RWPE1 (cell line): ENCODE measurements at regions not wholly inside any gene's neighbourhood (a gene's known extent, or its start where the extent isn't known, plus 50 kb on each side); places are given as distances from the start of the nearest gene placed in this dataset.
"Not testable (repeated sequence)": the region's sequence is repeated elsewhere in the genome, so short reads cannot be mapped to it uniquely, and the experiment has no call there.

ENCODE experiments used
- CTCF ChIA-PET: fragments of 350-600 bp; sonication (Branson Sonifier 250); formaldehyde crosslinking; extraction: SDS; loops from one replicate; lab custom pipeline; 2021; lab: Yijun Ruan, JAX
- POLR2A ChIA-PET: fragments of 400-600 bp; formaldehyde crosslinking; extraction: SDS; loops from one replicate; lab custom pipeline; 2020; ENCODE audit warnings: antibody characterized with exemption; ENCODE audit not compliant: low non-redundant PET; lab: Yijun Ruan, JAX
- DNase-seq: peaks from one replicate; pipeline ENCODE4 v3.0.0; 2012; ENCODE audit warnings: low spot score
- H3K27ac ChIP-seq: fragments of 450-650 bp; 2 replicates; pipeline ENCODE4 v1.5.1; 2017
- CTCF ChIP-seq: fragments of 450-650 bp; conservative IDR thresholded peaks from 2 replicates; pipeline ENCODE4 v1.5.1; 2017; ENCODE audit warnings: low read depth, mild to moderate bottlenecking

DNA sequence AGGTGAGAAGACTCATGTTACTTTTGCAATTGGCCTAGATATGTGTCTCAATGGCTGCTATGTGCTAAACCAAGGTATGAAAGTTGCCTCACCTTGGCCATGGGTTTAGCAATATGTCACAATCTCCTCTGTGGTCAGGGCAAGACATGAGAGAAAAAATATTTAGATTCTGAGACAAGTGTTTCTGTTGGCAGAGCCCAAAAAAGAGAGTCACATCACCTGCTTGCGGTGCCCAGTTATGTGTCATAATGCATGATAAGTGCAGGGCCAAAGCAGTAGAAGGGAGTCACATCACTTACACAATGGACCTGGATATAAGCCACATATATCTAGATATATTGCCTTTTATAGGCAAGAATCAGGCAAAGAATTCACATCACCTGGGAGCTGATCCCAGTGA, 894.1 kb upstream of the AMELY start:
- POLR2A ChIA-PET, result no interaction called here
- CTCF ChIA-PET, result no interaction called here
- no peak for DNase-seq
- no peak overlapping the region for H3K27ac ChIP-seq
- TF ChIP-seq CTCF, result no peak

DNA sequence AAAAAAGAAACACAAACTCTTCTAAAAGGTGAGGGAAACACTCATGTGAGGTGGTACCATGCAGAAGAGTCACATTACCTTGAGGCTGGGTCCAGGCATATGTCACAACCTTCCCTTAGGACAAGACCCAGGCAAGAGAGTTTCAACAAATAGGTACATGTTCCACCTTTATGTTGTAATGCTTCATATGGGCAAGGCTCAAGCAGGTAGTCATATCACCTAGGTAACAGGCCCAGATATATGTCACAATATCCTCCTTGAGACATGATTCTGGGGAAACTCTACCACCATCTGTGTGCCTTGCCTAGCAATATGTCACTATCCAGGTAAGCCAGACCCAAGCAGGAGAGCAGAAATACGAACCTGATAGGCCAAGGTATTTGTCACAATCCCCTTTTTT, 892.2 kb upstream of the AMELY start:
- no peak overlapping the region for H3K27ac ChIP-seq
- TF ChIP-seq CTCF, result no peak
- no peak for DNase-seq
- POLR2A ChIA-PET, result no interaction called here
- CTCF ChIA-PET, result no interaction called here

DNA sequence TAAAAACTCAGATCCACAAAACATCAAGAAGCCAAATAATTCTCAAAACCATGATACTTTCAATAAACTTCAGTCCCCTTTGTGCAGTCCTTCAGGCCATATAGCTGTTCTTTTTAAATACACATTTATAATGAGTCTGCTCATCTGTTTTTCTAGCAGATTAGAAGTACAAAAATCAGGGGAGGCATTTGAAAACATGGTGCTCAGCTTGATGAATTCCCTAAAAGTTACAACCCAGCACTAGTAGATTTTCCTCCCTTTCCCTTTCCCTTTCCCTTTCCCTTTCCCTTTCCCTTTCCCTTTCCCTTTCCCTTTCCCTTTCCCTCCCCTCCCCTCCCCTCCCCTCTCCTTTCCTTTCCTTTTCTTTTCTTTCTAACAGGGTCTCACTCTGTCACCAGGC, 884.6 kb upstream of the AMELY start:
- no peak for TF ChIP-seq CTCF
- CTCF ChIA-PET, result no interaction called here
- no peak for DNase-seq
- H3K27ac ChIP-seq, result no peak overlapping the region
- POLR2A ChIA-PET, result no interaction called here

DNA sequence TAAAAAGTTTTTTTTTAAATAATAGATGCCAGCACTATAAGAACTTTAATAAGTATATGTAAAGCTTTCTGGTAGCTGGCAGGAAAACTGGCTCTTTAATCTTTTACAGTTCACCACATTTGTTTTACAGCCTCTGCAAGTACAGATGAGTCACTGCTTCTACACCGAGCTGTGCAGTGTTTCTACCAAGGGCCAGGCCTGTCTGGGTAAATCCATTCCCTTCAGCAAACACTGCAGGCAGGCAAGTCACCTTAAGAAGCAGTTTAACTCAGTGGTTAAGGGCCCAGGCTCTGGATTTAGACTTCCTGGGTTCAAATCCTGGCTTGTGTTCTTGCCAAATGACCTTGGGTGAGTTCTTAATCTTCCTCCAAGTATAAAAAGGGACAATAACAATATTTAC, 882.9 kb upstream of the AMELY start:
- ChIA-PET CTCF (no interaction called here), POLR2A (no interaction called here)

GRCh38 chrY:7793989-7794388, 882.4 kb upstream of the AMELY start:
- no peak for DNase-seq
- no peak for TF ChIP-seq CTCF
- H3K27ac ChIP-seq, result no peak overlapping the region
- POLR2A ChIA-PET, result no interaction called here
- CTCF ChIA-PET, result no interaction called here

More for the DNA sequence above, 882.9 kb upstream of the AMELY start:
- H3K27ac ChIP-seq, result no peak overlapping the region
- no peak for TF ChIP-seq CTCF
- DNase-seq, result no peak

DNA sequence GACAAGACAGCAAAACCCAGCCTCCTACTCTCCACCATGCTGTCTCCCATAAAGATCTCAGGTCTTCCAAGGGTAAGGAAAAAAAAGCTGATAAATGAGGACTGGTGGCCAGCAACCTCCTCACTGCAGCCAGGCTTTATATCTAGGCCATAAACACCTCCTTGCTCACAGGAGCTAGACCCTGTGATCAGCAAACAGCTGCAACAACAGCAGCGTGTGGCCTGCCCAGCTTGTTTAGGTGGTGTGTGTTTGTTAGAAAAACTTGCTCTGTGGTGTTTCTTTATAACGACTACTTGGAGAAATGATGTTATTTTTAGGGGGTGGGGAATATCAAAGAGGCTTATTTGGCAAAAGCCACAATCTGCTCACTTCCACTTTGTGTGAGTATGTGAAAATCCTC, 880.9 kb upstream of the AMELY start:
- CTCF ChIA-PET, result no interaction called here
- DNase-seq, result no peak
- no peak overlapping the region for H3K27ac ChIP-seq
- POLR2A ChIA-PET, result no interaction called here
- TF ChIP-seq CTCF, result no peak

GRCh38 chrY:7781501-7781900, 869.9 kb upstream of the AMELY start:
- no peak overlapping the region for H3K27ac ChIP-seq
- ChIA-PET POLR2A (no interaction called here), CTCF (no interaction called here)
- no peak for TF ChIP-seq CTCF
- DNase-seq, result peak; percentile 3

- DNase-seq, H3K27ac ChIP-seq, CTCF ChIA-PET, POLR2A ChIA-PET: not testable (repeated sequence)
Observed at GRCh38 chrY:7775436-7775835, 863.9 kb upstream of the AMELY start.
